HG02642 (cell line): ENCODE measurements at regions not wholly inside any gene's neighbourhood (a gene's known extent, or its start where the extent isn't known, plus 50 kb on each side); places are given as distances from the start of the nearest gene placed in this dataset.

Experiments
- ATAC-seq: cut with Tn5 transposase; IDR thresholded peaks from one replicate; pipeline ENCODE4 v1.9.1; 2021; ENCODE audit warnings: mild to moderate bottlenecking; ENCODE audit not compliant: unreplicated experiment, poor library complexity

DNA sequence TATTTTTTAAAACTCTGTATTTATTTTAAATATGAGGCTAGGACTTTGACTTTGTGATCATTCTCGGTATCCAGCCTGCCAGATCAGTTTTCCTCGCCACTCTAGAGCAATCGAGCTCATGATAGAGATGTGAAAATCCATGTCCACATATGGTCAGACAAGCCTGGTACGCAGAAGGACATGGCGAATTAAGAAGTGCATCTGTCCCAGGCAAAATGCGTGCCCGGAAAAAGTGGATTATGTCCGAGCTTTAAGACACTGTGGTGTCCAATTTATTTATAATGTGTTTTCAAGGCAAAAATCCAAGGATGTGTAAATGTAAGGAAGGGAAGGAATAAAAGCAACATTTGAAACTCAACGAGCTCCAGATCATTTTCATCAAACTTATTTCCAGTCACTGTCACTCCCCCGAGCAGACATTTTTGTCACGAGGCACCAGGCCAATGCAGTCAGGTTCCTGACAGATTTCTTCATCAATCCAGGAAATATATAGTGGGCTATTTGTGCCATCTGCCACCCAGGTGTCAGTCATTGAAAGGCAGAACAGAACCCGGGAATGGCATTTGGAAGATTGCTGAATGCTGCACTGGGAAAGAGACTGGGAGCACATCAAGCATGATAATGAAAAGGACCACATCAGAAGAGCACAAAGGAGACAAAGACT is 825.7 kb downstream of the SQOR start:
- no peak for ATAC-seq

DNA sequence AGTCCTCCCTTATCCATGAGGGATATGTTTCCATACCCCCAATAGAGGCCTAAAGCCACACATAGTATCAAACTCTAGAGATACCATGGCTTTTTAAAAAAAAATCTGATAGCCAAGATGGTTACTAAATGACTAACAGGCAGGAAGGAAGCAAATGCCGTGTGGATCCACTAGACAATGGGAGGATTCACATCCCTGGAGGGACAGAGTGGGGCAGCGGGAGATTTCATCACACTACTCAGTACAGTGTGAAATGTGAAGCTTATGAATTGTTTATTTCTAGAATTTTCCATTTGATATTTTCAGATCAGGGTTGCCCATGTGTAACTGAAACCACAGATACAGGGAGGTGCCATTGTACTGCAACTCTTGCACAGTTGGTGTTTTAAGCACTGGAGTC is 826.6 kb downstream of the SQOR start:
- ATAC-seq, result no peak

DNA sequence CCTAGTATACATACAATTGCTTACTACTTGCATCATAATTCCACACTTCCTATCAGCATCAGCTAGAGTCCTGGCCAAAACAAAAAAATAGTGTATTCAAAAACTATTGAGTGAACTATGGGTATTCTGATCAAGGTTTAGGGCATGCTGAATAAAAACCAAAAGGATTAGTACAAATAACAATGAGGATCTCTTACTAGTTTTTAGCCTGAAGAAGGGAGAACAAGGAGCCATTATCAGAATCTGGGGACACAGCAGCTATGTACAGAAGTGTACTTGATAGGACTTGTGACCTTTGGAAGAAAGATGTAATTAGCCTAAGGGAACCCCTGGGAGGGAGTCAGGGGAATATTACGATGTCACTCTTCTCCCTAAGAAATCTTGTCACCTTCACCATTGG is 832.2 kb downstream of the SQOR start:
- ATAC-seq, result no peak

DNA sequence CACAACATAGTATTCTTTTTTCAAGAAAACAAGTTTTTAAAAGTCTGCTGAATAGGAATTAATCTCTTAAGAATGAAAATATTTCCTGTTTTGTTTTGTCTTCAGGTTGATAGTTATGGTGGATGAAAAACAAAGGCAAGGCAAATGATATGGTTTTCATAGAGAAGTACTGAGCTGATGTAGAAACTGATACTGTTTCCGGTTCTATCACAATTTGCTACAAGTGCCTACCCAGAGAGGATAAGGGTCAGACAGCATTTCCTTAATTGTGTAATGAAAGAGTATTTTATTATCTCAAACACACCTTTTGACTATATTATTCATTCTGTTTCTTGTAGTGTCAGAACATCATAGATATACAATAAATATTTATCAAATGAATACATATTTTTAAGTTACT is 836.3 kb downstream of the SQOR start:
- ATAC-seq, result no peak

DNA sequence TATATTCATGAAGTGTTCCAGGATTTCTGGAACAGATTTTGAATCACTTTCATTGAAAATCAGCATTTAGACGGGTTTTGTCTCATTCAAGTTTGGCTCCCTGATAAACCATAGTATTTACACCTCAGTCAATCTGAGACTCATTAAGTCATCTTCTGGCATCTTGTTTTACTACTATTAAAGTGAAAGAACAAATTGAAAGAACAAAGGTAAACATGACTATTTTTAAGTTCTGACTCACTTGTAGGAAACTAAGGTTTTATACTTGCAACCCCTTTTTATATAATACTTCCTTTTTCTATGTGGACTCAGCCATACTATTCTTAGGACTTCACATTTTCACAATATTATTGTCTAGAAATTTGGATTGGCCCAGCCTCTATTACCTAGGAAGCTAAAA is 854.4 kb downstream of the SQOR start:
- no peak for ATAC-seq

DNA sequence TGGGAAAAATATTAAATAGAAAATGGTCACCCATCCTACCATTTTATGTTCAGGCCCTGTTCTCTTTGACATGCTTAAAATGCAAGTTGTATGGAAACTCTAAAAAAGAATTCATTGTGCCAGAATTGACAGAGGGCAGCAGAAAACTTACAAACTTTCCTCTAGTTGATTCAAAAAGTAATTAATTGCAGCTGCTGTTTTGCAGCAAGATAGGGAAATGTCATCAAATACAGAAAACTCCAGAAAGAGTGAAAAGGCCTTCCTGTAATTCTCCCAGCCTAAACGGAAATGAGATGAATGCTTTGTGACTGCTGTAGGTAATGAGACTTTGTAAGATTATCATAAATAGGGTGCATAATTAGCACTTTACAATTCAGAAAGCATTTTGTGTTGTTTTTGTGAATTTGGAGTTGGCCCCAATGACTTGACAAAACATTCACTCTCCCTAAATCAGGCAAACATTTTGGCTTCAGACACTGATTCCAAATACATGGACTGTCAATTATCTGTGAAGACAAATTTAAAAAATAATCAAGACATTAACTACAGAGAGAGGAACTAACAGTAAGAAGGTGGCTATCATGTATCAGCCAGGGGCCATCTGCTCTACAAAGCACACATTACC is 861.8 kb downstream of the SQOR start:
- no peak for ATAC-seq

DNA sequence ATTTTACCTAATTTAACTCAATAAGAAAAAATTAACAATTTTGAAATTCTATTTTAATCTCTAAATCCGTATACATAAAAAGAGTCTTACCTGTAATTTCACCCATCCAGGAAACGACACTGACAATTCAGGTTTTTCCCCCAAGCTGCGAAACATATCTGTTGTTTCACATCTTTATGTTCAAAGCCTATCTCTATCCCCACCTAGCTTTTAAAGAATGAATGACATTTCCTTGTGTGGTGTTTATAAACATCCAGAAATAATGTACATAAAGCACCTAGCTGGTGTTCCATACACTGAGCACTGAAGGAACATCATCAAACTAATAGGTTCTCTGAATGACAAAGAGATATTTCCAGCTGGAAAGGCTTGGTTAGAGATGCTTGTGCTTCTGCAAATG is 867.8 kb downstream of the SQOR start:
- ATAC-seq, result no peak

DNA sequence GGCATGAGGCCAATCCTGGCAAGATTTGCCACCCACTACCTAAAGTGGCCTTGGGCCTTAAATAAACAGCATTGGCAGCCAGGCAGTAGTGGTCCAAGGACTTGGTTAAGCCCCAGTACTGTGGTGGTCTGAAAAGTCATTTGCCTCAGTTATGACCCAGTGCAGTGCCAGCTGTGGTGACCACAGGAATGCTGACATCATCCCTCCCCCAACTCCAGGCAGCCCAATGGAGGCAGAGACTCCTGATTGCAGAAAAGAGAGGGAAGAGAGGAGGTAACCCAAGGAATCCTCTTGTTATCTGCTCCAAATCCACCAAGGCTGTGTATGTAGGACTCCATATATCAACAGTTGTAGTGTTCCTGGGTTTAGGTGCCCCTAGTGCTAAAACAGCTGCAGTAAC is 883.6 kb downstream of the SQOR start:
- ATAC-seq, result no peak

DNA sequence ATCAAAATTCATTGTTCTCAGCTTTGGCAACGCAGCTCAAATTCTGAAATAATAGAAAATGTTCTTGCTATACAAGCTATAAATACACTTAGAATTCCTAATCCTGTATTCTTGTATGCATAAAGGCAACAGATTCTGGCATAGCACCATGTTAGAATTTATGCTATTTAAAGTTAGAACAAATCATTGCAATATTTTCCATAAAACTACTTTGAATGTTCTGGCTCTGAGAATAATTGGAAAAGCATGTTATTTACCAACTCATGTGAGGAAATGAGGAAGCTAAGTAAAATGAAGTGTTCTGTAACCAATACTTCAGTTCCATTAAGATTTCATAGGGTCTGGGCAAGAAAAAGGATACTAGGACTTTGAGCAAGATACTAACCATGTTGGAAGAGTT is 888.9 kb downstream of the SQOR start:
- no peak for ATAC-seq

DNA sequence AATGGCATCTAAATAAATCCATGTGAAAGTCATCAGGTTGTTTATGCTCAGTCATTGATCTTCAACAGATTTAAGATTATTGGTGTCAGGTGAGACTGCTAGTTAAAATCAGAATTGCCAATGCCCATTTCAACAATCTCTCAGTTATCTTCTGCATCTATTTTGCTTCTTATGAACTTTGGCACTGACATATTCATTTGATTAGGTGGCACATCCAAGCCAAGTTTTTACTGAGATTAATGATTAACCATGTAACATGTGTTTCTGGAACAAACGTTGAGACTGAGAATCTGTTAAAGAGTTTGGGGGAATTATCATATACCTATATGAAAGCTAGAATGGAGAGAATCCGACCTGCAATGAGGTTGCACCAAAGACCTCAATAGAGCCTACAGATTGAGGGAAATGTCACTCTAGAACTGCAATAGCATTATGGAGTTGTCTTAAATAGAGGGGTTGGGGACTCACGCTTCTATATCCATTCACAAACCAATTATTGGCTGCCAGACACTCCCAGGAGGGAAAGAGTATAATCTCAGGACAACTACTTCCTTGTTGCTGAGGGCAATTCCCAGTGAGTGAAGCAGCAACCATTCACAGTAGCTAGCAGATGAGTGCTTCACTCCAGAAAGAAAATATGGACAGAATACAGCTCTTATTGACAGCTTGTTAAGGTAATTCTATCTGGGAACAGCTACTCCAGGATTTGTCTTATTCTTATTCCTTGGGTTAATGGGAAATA is 891.3 kb downstream of the SQOR start:
- no peak for ATAC-seq

DNA sequence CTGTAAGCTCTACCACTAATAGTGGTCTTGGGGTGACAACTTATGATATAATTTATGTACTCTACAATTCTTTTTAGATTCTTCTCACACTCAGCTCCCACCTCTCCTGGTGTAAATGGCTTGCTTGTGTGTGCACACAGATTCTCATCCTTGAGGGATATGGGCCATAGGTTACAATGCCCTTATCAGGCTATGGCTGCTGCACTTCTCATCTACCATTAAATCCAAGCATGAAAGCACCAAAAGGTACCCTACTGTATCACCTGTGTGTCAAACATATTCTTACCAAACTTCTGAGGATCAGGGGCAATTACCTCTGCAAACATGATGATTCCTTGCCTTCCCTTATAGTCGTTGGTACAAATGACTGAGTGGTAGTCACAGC is 891.9 kb downstream of the SQOR start:
- no peak for ATAC-seq

DNA sequence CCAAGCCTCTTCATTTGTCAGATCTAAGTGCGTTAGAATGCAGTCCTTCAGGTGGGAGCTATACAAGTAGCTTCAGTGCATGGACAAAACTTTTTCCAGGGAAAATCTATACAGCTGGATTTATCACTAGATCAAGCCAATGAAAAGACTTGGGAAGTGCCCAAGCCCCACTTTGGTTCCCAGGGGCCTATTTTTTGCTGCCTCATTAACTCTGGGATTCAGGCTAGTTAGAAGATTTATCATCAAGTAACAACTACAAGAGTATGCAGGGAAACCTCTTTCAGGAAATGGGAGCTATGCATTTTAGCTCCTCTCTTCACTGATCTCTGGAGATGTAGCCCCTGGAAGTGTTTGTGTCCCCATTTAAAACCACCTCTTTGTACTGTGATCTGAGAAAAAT is 908.8 kb downstream of the SQOR start:
- no peak for ATAC-seq

DNA sequence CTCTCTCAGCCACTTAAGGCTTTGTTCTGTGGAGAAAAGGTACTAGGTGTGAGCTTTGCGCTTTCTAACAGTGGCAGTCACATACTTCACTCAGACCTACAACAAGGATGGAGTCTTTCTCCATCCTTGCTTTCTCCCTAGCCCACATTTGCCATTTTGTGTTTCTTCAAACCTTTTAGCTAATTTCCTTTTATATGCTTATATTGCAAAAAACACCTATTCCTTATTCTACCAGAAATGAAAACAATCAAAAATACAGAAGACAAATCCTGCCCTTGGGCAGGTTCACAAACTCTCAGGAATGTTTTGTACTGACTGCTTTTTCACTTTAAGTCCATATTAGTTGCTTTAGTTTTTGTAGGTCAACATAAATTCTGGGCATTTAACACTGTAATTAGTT is 914.2 kb downstream of the SQOR start:
- no peak for ATAC-seq

DNA sequence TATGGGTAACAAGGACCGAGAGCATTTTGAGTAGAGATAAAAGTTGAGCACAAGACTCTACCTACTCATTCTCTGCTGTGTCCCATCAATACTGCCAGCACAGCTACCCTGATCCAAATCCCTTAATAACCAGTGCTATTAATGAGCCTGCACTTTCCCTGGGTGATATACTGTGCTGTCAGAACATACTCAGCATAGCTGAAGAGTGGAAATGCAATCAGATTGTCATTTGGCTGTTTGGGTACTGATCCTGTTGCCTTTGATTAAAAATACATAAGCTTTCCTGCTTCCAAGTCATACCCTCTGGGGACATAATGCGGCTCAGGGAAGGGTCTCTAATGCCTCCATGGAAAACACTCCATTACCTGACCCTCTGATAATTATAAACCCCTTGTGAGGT is 917.5 kb downstream of the SQOR start:
- no peak for ATAC-seq

DNA sequence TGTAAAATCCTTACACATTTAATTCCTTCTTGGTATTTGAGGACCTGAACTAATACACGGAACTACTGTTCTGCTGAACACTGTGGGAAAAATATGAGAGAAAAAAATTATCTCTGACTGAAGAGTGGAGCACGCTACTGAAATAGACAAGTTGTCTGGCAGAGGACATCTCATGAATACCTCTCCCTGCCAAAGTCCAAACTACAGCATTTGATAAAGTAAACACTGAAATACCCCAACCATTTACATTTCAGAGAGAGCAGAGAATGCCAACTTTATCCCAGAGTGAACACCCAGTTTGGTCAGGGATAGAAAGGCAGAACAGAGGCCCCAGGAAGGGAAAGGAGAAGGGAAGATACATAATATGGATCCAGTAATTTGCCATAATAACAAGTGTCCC is 920.7 kb downstream of the SQOR start:
- ATAC-seq, result no peak

DNA sequence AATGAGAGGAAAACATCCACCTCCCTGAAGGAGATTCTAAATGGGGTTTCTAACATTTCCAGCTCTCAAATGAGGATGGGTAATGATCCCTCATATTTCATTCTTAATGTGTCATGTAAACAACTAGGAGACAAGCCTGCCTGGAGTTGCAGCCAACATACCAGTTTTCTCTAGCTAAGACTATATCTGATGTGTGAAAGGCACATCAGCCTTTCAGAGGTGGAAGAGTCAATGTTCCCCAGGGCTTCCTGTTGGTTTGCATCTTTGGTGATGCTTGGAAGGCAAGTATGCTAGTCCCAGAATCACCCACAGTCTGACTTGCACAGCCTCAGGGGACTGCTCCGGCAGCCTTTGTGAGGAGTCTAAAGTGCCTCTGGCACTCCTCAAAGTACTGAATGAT is 921.2 kb downstream of the SQOR start:
- ATAC-seq, result no peak

DNA sequence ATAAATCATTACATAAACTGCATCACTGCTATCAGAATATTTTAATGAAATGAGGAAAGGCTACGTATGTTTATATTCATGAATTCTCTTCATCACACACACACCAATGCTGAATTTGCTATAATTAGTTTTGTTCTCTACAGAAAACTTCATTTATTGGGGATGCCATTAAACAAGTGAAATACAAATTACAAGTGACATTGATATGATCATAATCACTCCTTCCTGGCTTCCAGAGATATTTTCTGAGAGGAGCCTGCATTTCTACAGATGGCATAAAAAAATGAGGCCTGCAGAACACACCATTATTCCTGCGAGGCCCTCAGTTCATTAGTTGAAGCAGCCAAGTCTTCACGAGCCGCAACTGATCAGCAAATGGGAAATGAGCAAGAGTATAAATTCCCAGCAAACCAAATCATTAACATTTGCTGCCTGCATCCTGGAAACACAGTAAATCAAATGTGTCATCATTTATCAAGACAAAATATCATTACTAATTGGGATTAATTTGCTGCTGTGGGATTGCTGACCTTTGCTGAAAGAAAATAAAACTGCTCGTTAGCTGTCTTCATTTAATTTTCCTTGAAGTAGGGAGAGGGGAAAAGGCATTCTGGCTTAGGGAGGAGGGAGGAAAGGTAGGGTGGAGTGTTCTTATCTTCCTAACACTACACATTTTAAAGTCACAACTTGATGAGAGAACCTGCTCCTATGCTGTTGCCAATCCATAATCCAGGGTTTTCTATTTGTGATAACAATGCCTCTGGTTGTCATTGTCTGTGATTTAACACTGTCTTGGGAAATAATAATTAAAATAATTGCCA is 921.9 kb downstream of the SQOR start:
- ATAC-seq, result no peak

DNA sequence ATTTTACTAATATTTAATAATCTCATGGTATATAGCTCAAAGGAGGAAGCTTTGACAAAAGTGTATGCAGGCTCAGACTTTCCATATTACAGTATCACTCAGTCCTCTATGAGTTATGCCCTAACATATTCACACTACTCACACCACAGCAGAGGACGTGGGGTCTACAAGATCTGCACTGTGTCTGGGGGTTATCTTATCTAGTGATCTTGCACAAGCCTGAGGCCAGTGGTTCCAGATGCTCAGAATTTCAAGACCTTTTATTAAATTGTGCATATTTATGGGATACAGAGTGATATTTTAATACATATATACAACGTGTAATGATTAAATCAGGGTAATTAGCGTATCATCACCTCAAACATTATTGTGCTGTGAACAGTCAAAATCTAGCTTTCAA is 933.1 kb downstream of the SQOR start:
- no peak for ATAC-seq

DNA sequence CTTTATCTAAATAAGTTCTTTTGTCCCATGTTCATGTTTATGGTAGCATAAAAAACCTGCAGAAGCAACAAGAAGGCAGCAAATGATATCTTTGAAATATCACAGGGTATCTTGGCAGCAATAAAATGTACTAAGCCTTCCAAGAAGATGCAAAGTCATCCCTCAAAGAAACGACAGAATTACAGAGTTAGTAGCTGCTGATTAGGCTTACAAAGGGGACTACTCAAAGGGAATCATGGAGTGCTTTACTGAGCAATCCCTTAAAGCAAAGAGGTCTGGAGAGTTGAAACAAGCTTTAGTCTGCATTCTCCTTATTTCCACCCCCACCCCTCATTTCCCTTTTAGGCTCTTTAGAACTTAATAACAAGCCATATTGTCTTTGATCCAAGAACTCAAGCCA is 935.0 kb downstream of the SQOR start:
- ATAC-seq, result no peak

DNA sequence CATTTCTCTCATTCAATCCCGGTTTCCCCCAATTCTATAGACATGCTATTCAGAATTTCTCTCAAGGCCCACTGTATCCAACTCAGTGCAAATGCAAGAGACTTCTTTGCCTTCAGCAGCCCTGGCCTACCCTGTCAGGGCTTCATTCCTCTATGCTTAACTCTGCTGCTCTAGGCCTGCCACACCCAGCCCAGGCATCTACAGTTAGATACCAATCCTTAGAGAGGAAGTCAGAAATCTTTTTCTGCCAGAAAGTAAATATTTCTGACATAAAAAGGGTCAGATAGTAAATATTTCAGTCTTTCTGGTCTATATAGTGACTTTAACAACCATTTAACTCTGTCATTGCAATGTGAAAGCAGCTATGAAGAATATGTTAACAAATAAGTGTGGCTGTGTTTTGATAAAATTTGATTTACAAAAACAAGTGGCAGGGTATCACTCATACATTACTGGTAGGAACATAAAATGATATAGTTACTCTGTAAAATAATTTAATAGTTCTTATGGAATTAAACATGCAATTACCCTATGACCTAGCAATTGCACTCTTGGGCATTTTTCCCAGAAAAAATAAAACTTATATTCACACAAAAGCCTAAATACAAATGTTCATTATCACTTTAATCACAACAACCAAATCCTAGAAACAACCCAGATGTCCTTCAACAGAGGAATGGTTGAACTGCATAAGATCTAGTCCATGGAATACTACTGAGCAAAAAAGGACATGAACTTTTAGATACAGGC is 942.0 kb downstream of the SQOR start:
- ATAC-seq, result no peak
